Spleen (tissue), 11 donors: ENCODE measurements at regions not wholly inside any gene's neighbourhood (a gene's known extent, or its start where the extent isn't known, plus 50 kb on each side); places are given as distances from the start of the nearest gene placed in this dataset.

Experiments used
- DNase-seq: peaks from one replicate; pipeline ENCODE4 v3.0.0-alpha.2; 2020
- H3K27ac ChIP-seq, 8 donors: fragments of 200-600 bp; sonication (generic) in 7 of 8; 1 replicate in 4 of 8; 2 replicates in 4 of 8; pipeline versions ENCODE4 v1.5.0 to v1.8.0; 2016 to 2021; ENCODE audit warnings: inconsistent platforms in 4 of 8, mild to moderate bottlenecking in 4 of 8, moderate library complexity in 1 of 8
- H3K27me3 ChIP-seq, 7 donors: fragments of 200-600 bp; sonication (generic) in 6 of 7; replicated peaks in 1 of 7; 1 replicate in 4 of 7; 2 replicates in 3 of 7; pipeline versions ENCODE4 v1.5.0 to v1.8.0; 2016 to 2021; ENCODE audit warnings: inconsistent platforms in 3 of 7, mild to moderate bottlenecking in 1 of 7
- H3K36me3 ChIP-seq, 6 donors: fragments of 200-600 bp; sonication (generic) in 5 of 6; 1 replicate in 4 of 6; 2 replicates in 2 of 6; pipeline versions ENCODE4 v1.5.0 to v1.8.0; 2016 to 2021; ENCODE audit warnings: inconsistent platforms in 2 of 6
- H3K4me1 ChIP-seq, 6 donors: fragments of 200-600 bp; sonication (generic) in 5 of 6; 1 replicate in 3 of 6; 2 replicates in 3 of 6; pipeline versions ENCODE4 v1.5.0 to v1.8.0; 2016 to 2021; ENCODE audit warnings: inconsistent platforms in 3 of 6
- H3K4me3 ChIP-seq, 8 donors: fragments of 200-600 bp; sonication (generic) in 7 of 8; 1 replicate in 4 of 8; 2 replicates in 4 of 8; pipeline versions ENCODE4 v1.5.0 to v1.8.0; 2016 to 2021; ENCODE audit warnings: inconsistent platforms in 4 of 8, mild to moderate bottlenecking in 4 of 8, moderate library complexity in 2 of 8
- H3K9me3 ChIP-seq, 8 donors: fragments of 200-600 bp; sonication (generic) in 7 of 8; 1 replicate in 4 of 8; 2 replicates in 4 of 8; pipeline versions ENCODE4 v1.5.0 to v1.8.0; 2016 to 2021; ENCODE audit warnings: inconsistent platforms in 4 of 8
- POLR2A ChIP-seq, 3 donors: fragments of 450-650 bp; IDR thresholded peaks; one replicate each; pipeline ENCODE4 v1.5.1; 2017; ENCODE audit warnings: antibody characterized with exemption in 3 of 3, mild to moderate bottlenecking in 1 of 3
- POLR2AphosphoS5 ChIP-seq, 3 donors: sonication (generic); formaldehyde crosslinking; IDR thresholded peaks; one replicate each; pipeline ENCODE4 v1.5.1; 2017; ENCODE audit warnings: antibody characterized with exemption in 3 of 3
- WGBS, 5 donors: extraction: QIAGEN DNeasy Blood & Tissue Kit in 3 of 5; methylation state at CpG; one replicate each; pipeline versions ENCODE4 v1.1.5 to v1.1.7; 2013 to 2018; 5-methylcytosine and 5-hydroxymethylcytosine counted together
- intact Hi-C: fragments of 100-400 bp; cut with DNase I; formaldehyde crosslinking; loops from one replicate; pipeline ENCODE4 v1.15.0; 2023; ENCODE audit warnings: low total_unique reads
- TF ChIP-seq, protein P1 (sequence below), 11 experiments: fragments of 200-600 bp in 7 of 11; fragments of 450-650 bp in 4 of 11; sonication (generic) in 4 of 11; IDR thresholded peaks in 8 of 11; conservative IDR thresholded peaks in 3 of 11; 1 replicate in 7 of 11; 2 replicates in 4 of 11; pipeline versions ENCODE4 v1.4.0 to v1.8.0; 2016 to 2021; ENCODE audit warnings: antibody characterized with exemption in 11 of 11, inconsistent platforms in 4 of 11, mild to moderate bottlenecking in 1 of 11
- donor health status: healthy with polysubstance abuse.
- donor health status: DM: no; HTN: no; CAD: no; lungs with moderate emphysema.
- donor health status: DM: no; HTN: no; CAD: no.
- donor health status: Bipolar disorder and iron deficiency.
- donor health status: healthy.
- donor health status: DM: no; HTN: no; CAD: no.
- donor health status: DM: yes; HTN: yes; CAD: no.

DNA sequence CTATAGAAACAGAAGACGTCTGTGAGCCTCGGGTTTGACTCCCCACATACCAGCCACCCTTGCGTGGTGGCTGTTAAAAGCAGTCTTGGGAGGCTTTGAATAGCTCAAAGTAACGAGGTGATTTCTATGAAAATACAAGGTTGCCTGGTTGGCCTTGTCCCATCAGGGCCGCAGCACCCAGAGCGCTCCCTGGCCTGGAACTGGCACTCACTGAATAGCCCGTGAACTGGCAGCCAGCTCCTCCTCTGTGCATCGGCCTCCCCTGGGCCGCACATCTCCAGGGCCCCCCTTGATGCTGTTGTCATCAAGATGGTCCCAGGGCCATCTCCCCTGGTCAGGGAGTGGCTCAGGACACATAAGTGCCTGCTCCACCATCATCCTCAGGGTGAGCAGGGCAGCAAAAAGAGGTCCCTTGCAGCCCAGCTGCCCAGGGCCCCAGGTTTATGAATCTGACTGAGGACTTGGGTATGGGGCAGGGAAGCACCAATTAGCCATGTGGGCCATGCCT, 144.6 kb upstream of the PPP1R26 start:
- peaks cover 0 to 30% (median 0%) of the 10 kb centered on the region in 7 donors for H3K27me3 ChIP-seq
- no peak for DNase-seq
- no peaks in the 10 kb centered on the region for H3K36me3 ChIP-seq
- intact Hi-C loops, result no loop called here
- H3K9me3 ChIP-seq, result no peaks in the 10 kb centered on the region
- H3K4me1 ChIP-seq, result no peaks in the 10 kb centered on the region
- WGBS, 5 donors, result 85 to 90% (median 86%) methylated on average over 7 to 9 of the region's 9 CpGs
- TF ChIP-seq POLR2AphosphoS5 (IDR thresholded peaks at IDR 0.05) (no peak), POLR2A (IDR thresholded peaks at IDR 0.05) (no peak)
- TF ChIP-seq, protein P1, sequence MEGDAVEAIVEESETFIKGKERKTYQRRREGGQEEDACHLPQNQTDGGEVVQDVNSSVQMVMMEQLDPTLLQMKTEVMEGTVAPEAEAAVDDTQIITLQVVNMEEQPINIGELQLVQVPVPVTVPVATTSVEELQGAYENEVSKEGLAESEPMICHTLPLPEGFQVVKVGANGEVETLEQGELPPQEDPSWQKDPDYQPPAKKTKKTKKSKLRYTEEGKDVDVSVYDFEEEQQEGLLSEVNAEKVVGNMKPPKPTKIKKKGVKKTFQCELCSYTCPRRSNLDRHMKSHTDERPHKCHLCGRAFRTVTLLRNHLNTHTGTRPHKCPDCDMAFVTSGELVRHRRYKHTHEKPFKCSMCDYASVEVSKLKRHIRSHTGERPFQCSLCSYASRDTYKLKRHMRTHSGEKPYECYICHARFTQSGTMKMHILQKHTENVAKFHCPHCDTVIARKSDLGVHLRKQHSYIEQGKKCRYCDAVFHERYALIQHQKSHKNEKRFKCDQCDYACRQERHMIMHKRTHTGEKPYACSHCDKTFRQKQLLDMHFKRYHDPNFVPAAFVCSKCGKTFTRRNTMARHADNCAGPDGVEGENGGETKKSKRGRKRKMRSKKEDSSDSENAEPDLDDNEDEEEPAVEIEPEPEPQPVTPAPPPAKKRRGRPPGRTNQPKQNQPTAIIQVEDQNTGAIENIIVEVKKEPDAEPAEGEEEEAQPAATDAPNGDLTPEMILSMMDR (IDR thresholded peaks at IDR 0.05 in 8 of 11, conservative IDR thresholded peaks at IDR 0.05 in 3 of 11), result no peak
- no peak overlapping the region for H3K27ac ChIP-seq
- H3K4me3 ChIP-seq, result no peak overlapping the region

DNA sequence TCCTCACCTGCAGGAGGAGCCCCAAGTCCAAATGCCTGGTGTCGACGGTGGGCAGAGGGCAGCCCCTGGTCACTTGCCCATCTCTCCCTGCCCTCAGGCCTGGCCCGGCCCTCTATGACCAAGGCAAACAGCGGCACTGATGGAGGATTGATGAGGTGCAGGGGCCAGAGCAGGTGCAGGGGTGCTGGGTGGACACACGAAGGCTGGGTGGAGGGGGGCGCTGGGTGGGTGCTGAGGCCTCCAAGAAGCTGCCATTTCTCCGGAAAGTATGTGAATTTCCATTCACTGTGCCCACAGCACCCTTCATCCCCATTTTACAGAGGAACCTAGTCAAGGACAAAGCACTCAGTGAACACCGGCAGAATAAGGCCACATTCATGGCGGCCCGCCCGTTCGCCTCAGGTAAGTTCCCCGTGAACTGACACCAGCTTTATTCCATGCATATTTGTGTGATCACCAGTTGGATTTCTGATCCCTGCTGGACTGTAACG, 143.8 kb upstream of the PPP1R26 start:
- H3K27ac ChIP-seq, result no peak overlapping the region
- intact Hi-C loops, result no loop called here
- no peak for TF ChIP-seq POLR2AphosphoS5 (IDR thresholded peaks at IDR 0.05)
- TF ChIP-seq, protein P1 (IDR thresholded peaks at IDR 0.05 in 8 of 11, conservative IDR thresholded peaks at IDR 0.05 in 3 of 11), result no peak
- TF ChIP-seq POLR2A (IDR thresholded peaks at IDR 0.05), result no peak
- no peaks in the 10 kb centered on the region for H3K4me1 ChIP-seq
- no peaks in the 10 kb centered on the region for H3K36me3 ChIP-seq
- DNase-seq, result peak; percentile 49
- WGBS, 5 donors, result 89 to 91% (median 90%) methylated on average over 14 of the region's 14 CpGs
- no peaks in the 10 kb centered on the region for H3K9me3 ChIP-seq
- peaks cover 0 to 33% (median 0%) of the 10 kb centered on the region in 7 donors for H3K27me3 ChIP-seq
- no peak overlapping the region for H3K4me3 ChIP-seq

DNA sequence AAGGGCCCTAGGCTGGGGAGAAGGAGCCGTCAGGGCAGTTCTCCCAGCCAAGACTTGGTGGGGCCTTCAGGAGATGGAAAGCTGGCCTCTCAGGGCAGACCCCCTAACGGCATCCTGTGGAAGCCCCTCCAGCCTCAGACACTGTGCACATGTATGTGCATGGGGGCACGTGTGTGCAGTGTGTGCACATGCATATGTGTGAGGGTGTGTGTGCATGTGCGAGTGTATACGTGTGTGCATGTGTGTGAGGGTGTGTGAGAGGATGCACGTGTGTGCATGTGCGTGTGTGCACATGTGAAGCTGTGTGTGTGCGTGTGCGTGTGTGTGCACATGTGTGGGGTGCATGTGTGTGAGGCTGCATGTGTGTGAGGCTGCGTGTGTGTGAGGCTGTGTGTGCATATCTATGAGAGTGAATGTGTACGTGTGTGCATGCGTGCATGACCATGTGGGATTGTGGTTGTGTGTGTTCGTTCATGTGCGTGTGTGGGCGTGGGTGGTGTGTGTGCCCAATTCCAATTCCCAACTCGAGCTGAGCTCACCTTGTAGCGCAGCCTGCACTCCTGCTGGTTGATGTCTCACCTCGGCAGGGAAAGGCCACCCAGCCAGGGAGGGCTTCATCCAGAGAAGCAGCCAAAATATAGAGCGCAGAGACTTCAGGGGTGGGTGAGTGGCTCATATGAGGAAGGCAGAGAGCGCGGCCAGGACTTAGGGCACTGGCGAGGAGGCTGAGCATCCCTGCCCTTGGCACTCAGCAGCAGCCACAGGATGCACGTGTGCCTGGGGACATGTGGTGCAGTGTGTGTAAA, 142.7 kb upstream of the PPP1R26 start:
- Histone ChIP-seq H3K4me1 (no peaks in the 10 kb centered on the region), H3K27ac (no peak overlapping the region)
- DNase-seq, result peak; percentile 46

More for the DNA sequence above, 142.7 kb upstream of the PPP1R26 start:
- Histone ChIP-seq H3K27me3 (peaks cover 0 to 42% (median 0%) of the 10 kb centered on the region in 7 donors), H3K4me3 (no peak overlapping the region), H3K36me3 (no peaks in the 10 kb centered on the region), H3K9me3 (no peaks in the 10 kb centered on the region)
- WGBS, 5 donors, result 85 to 91% (median 88%) methylated on average over 22 to 23 of the region's 23 CpGs
- TF ChIP-seq, protein P1 (IDR thresholded peaks at IDR 0.05 in 8 of 11, conservative IDR thresholded peaks at IDR 0.05 in 3 of 11), result no peak
- TF ChIP-seq POLR2A (IDR thresholded peaks at IDR 0.05) (no peak), POLR2AphosphoS5 (IDR thresholded peaks at IDR 0.05) (no peak)
- intact Hi-C loops, result no loop called here
